Skin of body (tissue), 1 donor: ENCODE measurements at regions not wholly inside any gene's neighbourhood (a gene's known extent, or its start where the extent isn't known, plus 50 kb on each side); places are given as distances from the start of the nearest gene placed in this dataset.

Experiments used
- DNase-seq: peaks from one replicate; lab custom pipeline; 2025; lab: John Stamatoyannopoulos, UW

- no peak for DNase-seq
Measured at GRCh38 chr5:93886098-93886806, 144.9 kb upstream of the POU5F2 start.

- no peak for DNase-seq
Measured at GRCh38 chr5:93884254-93884653, 142.9 kb upstream of the POU5F2 start.

GRCh38 chr5:93883459-93883858, 142.1 kb upstream of the POU5F2 start:
- no peak for DNase-seq

GRCh38 chr5:93875693-93876092, 134.3 kb upstream of the POU5F2 start:
- DNase-seq, result no peak

GRCh38 chr5:93874491-93874890, 133.1 kb upstream of the POU5F2 start:
- no peak for DNase-seq

GRCh38 chr5:93874080-93874479, 132.7 kb upstream of the POU5F2 start:
- no peak for DNase-seq

GRCh38 chr5:93873211-93873736, 131.9 kb upstream of the POU5F2 start:
- DNase-seq, result no peak

GRCh38 chr5:93870649-93871048, 129.2 kb upstream of the POU5F2 start:
- no peak for DNase-seq

- no peak for DNase-seq
Measured at GRCh38 chr5:93868851-93869250, 127.5 kb upstream of the POU5F2 start.

GRCh38 chr5:93850311-93850710, 108.9 kb upstream of the POU5F2 start:
- DNase-seq, result no peak

GRCh38 chr5:93845376-93845775, 104.0 kb upstream of the POU5F2 start:
- DNase-seq, result no peak

GRCh38 chr5:93831449-93831848, 90.0 kb upstream of the POU5F2 start:
- DNase-seq, result no peak

GRCh38 chr5:93830893-93831292, 89.5 kb upstream of the POU5F2 start:
- DNase-seq, result no peak

- no peak for DNase-seq
Measured at GRCh38 chr5:93829346-93829745, 87.9 kb upstream of the POU5F2 start.

- DNase-seq, result no peak
Measured at GRCh38 chr5:93821891-93822415, 80.6 kb upstream of the POU5F2 start.

GRCh38 chr5:93819668-93820067, 78.3 kb upstream of the POU5F2 start:
- DNase-seq, result no peak

GRCh38 chr5:93810780-93811179, 69.4 kb upstream of the POU5F2 start:
- DNase-seq, result no peak

GRCh38 chr5:93809430-93809829, 68.0 kb upstream of the POU5F2 start:
- no peak for DNase-seq

GRCh38 chr5:93807846-93808245, 66.4 kb upstream of the POU5F2 start:
- no peak for DNase-seq

GRCh38 chr5:93805616-93806379, 64.4 kb upstream of the POU5F2 start:
- no peak for DNase-seq

- peak; percentile 34 for DNase-seq
Measured at GRCh38 chr5:93800988-93801811, 59.8 kb upstream of the POU5F2 start.

- DNase-seq, result no peak
Measured at GRCh38 chr5:93794954-93795353, 53.6 kb upstream of the POU5F2 start.
